A673 (cell line): ENCODE measurements at regions not wholly inside any gene's neighbourhood (a gene's known extent, or its start where the extent isn't known, plus 50 kb on each side); places are given as distances from the start of the nearest gene placed in this dataset.

Experiments used
- CTCF ChIP-seq: fragments of 300-800, 200-600 bp; sonication (generic); conservative IDR thresholded peaks from 2 replicates; pipeline ENCODE4 v1.5.1; 2017; ENCODE audit warnings: low read depth, mild to moderate bottlenecking, antibody characterized with exemption, low read length, moderate library complexity, mixed read lengths
- EZH2 ChIP-seq: fragments of 200-600 bp; sonication (generic); IDR thresholded peaks from 2 replicates; pipeline ENCODE4 v1.6.1; 2017; ENCODE audit warnings: borderline replicate concordance, low read depth, mild to moderate bottlenecking, mixed read lengths, antibody characterized with exemption, low read length; ENCODE audit not compliant: poor library complexity, severe bottlenecking

DNA sequence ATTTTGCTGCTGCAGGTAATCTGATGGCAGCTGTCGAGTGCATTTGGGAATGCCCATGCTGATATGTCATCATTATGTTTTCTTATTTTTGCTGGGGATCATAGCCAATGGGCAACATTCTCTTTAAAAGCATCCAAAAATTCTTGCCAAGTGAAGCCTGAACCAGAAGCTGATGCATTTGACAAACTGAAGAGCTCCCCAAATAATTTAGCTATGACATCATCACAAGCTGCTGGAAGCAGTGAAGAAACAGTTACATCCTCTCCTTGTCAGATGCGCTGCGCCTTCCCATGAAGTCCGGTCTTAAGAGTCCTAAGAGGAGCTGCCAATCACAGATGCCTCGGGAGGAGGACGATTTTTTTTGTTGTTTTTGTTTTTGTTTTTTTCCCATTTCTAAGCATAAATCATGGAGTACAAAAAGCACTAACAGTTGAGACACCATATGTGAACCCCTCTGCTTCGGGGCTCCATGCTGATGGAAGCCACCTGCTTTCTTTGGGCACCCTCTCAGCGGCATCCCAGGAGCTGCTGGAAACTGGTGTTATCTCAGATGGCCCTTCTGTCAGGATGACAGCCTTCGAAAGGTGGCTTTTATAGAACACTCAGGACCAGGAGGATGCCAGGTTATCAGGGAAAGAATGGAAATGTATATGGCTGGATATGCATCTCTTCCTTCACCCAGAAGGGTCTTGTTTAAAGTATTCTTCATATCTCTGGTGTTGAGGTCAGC lies 56.1 kb upstream of the FOXQ1 start:
- TF ChIP-seq CTCF (no peak), EZH2 (no peak)
